ENCODE measurements at regions not wholly inside any gene's neighbourhood (a gene's known extent, or its start where the extent isn't known, plus 50 kb on each side); places are given as distances from the start of the nearest gene placed in this dataset.
"Not testable (repeated sequence)": the region's sequence is repeated elsewhere in the genome, so short reads cannot be mapped to it uniquely, and the experiment has no call there.

GRCh38 chr2:182592691-182593393 is 123.2 kb upstream of the DNAJC10 start:
- in situ Hi-C loops (cut with HindIII; ENCODE audit: low pct_unique_long_range_greater_than_20kb, low sequenced_read_pairs), result no loop called here
- no peak for TF ChIP-seq JUND (IDR thresholded peaks at IDR 0.05; ENCODE audit: low read depth)
- DNase-seq (ENCODE audit: low read depth in 1 of 2, low spot score in 1 of 2), result no peak

GRCh38 chr2:182593394-182593975 is 122.6 kb upstream of the DNAJC10 start:
- TF ChIP-seq JUND (IDR thresholded peaks at IDR 0.05; ENCODE audit: low read depth), result no peak
- in situ Hi-C loops (cut with HindIII; ENCODE audit: low pct_unique_long_range_greater_than_20kb, low sequenced_read_pairs), result no loop called here
- DNase-seq (ENCODE audit: low read depth in 1 of 2, low spot score in 1 of 2), result no peak

GRCh38 chr2:182594286-182594685 is 121.8 kb upstream of the DNAJC10 start:
- in situ Hi-C loops (cut with HindIII; ENCODE audit: low pct_unique_long_range_greater_than_20kb, low sequenced_read_pairs), result no loop called here
- TF ChIP-seq JUND (IDR thresholded peaks at IDR 0.05; ENCODE audit: low read depth), result no peak
- DNase-seq (ENCODE audit: low read depth in 1 of 2, low spot score in 1 of 2), result no peak

- TF ChIP-seq JUND (IDR thresholded peaks at IDR 0.05; ENCODE audit: low read depth), result no peak
- no peak for DNase-seq (ENCODE audit: low read depth in 1 of 2, low spot score in 1 of 2)
- in situ Hi-C loops (cut with HindIII; ENCODE audit: low pct_unique_long_range_greater_than_20kb, low sequenced_read_pairs), result no loop called here
Measured at GRCh38 chr2:182595650-182596049, 120.4 kb upstream of the DNAJC10 start.

- no peak for DNase-seq (ENCODE audit: low read depth in 1 of 2, low spot score in 1 of 2)
- in situ Hi-C loops (cut with HindIII; ENCODE audit: low pct_unique_long_range_greater_than_20kb, low sequenced_read_pairs), result no loop called here
- no peak for TF ChIP-seq JUND (IDR thresholded peaks at IDR 0.05; ENCODE audit: low read depth)
Measured at GRCh38 chr2:182597570-182598295, 118.3 kb upstream of the DNAJC10 start.

- TF ChIP-seq JUND (IDR thresholded peaks at IDR 0.05; ENCODE audit: low read depth), result no peak
Measured at GRCh38 chr2:182598626-182599025, 117.4 kb upstream of the DNAJC10 start.

GRCh38 chr2:182605166-182605565 is 110.9 kb upstream of the DNAJC10 start:
- DNase-seq (ENCODE audit: low read depth in 1 of 2, low spot score in 1 of 2), result no peak
- in situ Hi-C loops (cut with HindIII; ENCODE audit: low pct_unique_long_range_greater_than_20kb, low sequenced_read_pairs), result no loop called here
- TF ChIP-seq JUND (IDR thresholded peaks at IDR 0.05; ENCODE audit: low read depth), result no peak

More at GRCh38 chr2:182598626-182599025, 117.4 kb upstream of the DNAJC10 start:
- no peak for DNase-seq (ENCODE audit: low read depth in 1 of 2, low spot score in 1 of 2)
- in situ Hi-C loops (cut with HindIII; ENCODE audit: low pct_unique_long_range_greater_than_20kb, low sequenced_read_pairs), result no loop called here

GRCh38 chr2:182606728-182607681 is 109.1 kb upstream of the DNAJC10 start:
- no peak for TF ChIP-seq JUND (IDR thresholded peaks at IDR 0.05; ENCODE audit: low read depth)
- in situ Hi-C loops (cut with HindIII; ENCODE audit: low pct_unique_long_range_greater_than_20kb, low sequenced_read_pairs), result no loop called here
- no peak for DNase-seq (ENCODE audit: low read depth in 1 of 2, low spot score in 1 of 2)

GRCh38 chr2:182608181-182608845 is 107.7 kb upstream of the DNAJC10 start:
- in situ Hi-C loops (cut with HindIII; ENCODE audit: low pct_unique_long_range_greater_than_20kb, low sequenced_read_pairs), result no loop called here
- DNase-seq (ENCODE audit: low read depth in 1 of 2, low spot score in 1 of 2), result no peak
- no peak for TF ChIP-seq JUND (IDR thresholded peaks at IDR 0.05; ENCODE audit: low read depth)

GRCh38 chr2:182609005-182609404 is 107.1 kb upstream of the DNAJC10 start:
- in situ Hi-C loops (cut with HindIII; ENCODE audit: low pct_unique_long_range_greater_than_20kb, low sequenced_read_pairs); DNase-seq (ENCODE audit: low read depth in 1 of 2, low spot score in 1 of 2): not testable (repeated sequence)

GRCh38 chr2:182610231-182610630 is 105.8 kb upstream of the DNAJC10 start:
- no peak for DNase-seq (ENCODE audit: low read depth in 1 of 2, low spot score in 1 of 2)
- no peak for TF ChIP-seq JUND (IDR thresholded peaks at IDR 0.05; ENCODE audit: low read depth)
- in situ Hi-C loops (cut with HindIII; ENCODE audit: low pct_unique_long_range_greater_than_20kb, low sequenced_read_pairs), result no loop called here

GRCh38 chr2:182611009-182611408 is 105.0 kb upstream of the DNAJC10 start:
- no peak for DNase-seq (ENCODE audit: low read depth in 1 of 2, low spot score in 1 of 2)
- in situ Hi-C loops (cut with HindIII; ENCODE audit: low pct_unique_long_range_greater_than_20kb, low sequenced_read_pairs), result no loop called here

More at GRCh38 chr2:182611009-182611408, 105.0 kb upstream of the DNAJC10 start:
- TF ChIP-seq JUND (IDR thresholded peaks at IDR 0.05; ENCODE audit: low read depth), result no peak
